Right cardiac atrium (tissue), 5 donors: ENCODE measurements at regions not wholly inside any gene's neighbourhood (a gene's known extent, or its start where the extent isn't known, plus 50 kb on each side); places are given as distances from the start of the nearest gene placed in this dataset.

Experiments used
- ATAC-seq, 2 donors: fragments of 200-7000 bp; cut with Tn5 transposase; one replicate each; pipeline versions ENCODE4 v1.8.0 to v1.9.1; 2020; ENCODE audit warnings: moderate library complexity in 2 of 2, mild to moderate bottlenecking in 1 of 2
- DNase-seq, 3 donors: peaks; one replicate each; pipeline ENCODE4 v3.0.0-alpha.2; 2020
- H3K27ac ChIP-seq: one replicate; pipeline ENCODE4 v1.5.1; 2013; ENCODE audit warnings: mild to moderate bottlenecking, low read length, control low read depth, moderate library complexity
- H3K27me3 ChIP-seq: one replicate; pipeline ENCODE4 v1.6.1; 2013; ENCODE audit not compliant: control insufficient read depth, insufficient read depth
- H3K4me1 ChIP-seq: one replicate; pipeline ENCODE4 v1.6.1; 2013; ENCODE audit warnings: low read length; ENCODE audit not compliant: control insufficient read depth, insufficient read depth
- H3K4me3 ChIP-seq: one replicate; pipeline ENCODE4 v1.5.1; 2013; ENCODE audit warnings: low read length, control low read depth
- H3K9me3 ChIP-seq: one replicate; pipeline ENCODE4 v1.6.1; 2013; ENCODE audit warnings: low read length; ENCODE audit not compliant: control insufficient read depth
- WGBS: extraction: QIAGEN DNeasy Blood & Tissue Kit; methylation state at CpG from one replicate; pipeline ENCODE4 v1.1.7; 2013; 5-methylcytosine and 5-hydroxymethylcytosine counted together
- intact Hi-C, 4 donors: fragments of 100-400 bp; cut with DNase I; formaldehyde crosslinking; loops; one replicate each; pipeline versions ENCODE4 v1.11.0 to v1.14.0; 2022 to 2023
- donor health status: healthy with polysubstance abuse.
- donor health status: DM: no; HTN: yes; CAD: no.
- donor health status: DM: no; HTN: no; CAD: no.
- donor health status: DM: no; HTN: yes; CAD: no; lungs with severe emphysema.
- donor health status: DM: yes; HTN: yes; CAD: no.

GRCh38 chr20:20877079-20877478, 164.6 kb upstream of the RALGAPA2 start:
- no peak for DNase-seq
- Histone ChIP-seq H3K9me3 (no peaks in the 10 kb centered on the region), H3K4me1 (no peaks in the 10 kb centered on the region), H3K4me3 (no peak overlapping the region), H3K27ac (no peak overlapping the region), H3K27me3 (no peaks in the 10 kb centered on the region)
- intact Hi-C loops, result no loop called here
- no peak for ATAC-seq
- 56% methylated on average over 2 of the region's 2 CpGs for WGBS

GRCh38 chr20:20875716-20876115, 163.3 kb upstream of the RALGAPA2 start:
- ATAC-seq, result no peak
- 84% methylated on average over 7 of the region's 7 CpGs for WGBS
- intact Hi-C loops, result no loop called here
- Histone ChIP-seq H3K27me3 (no peaks in the 10 kb centered on the region), H3K27ac (no peak overlapping the region), H3K9me3 (no peaks in the 10 kb centered on the region), H3K4me1 (no peaks in the 10 kb centered on the region), H3K4me3 (no peak overlapping the region)
- DNase-seq, result no peak

- no peak for ATAC-seq
- H3K4me3 ChIP-seq, result no peak overlapping the region
- WGBS, result 37% methylated on average over 9 of the region's 9 CpGs
- no peaks in the 10 kb centered on the region for H3K27me3 ChIP-seq
- no peaks in the 10 kb centered on the region for H3K9me3 ChIP-seq
- H3K4me1 ChIP-seq, result no peaks in the 10 kb centered on the region
- H3K27ac ChIP-seq, result no peak overlapping the region
- DNase-seq, result no peak
- intact Hi-C loops, result no loop called here
Measured at GRCh38 chr20:20872428-20872827, 160.0 kb upstream of the RALGAPA2 start.

- ATAC-seq (no peak), DNase-seq (no peak)
- Histone ChIP-seq H3K4me3 (no peak overlapping the region), H3K27ac (no peak overlapping the region), H3K9me3 (no peaks in the 10 kb centered on the region), H3K27me3 (no peaks in the 10 kb centered on the region), H3K4me1 (no peaks in the 10 kb centered on the region)
- 82% methylated on average over 5 of the region's 5 CpGs for WGBS
- intact Hi-C loops, result loop anchor here in 2 of 4 donors (10.0 kb wide), 3 partner anchors 366 to 706 kb away; no protein-coding TSS in a partner anchor
Measured at GRCh38 chr20:20869161-20869775, 156.8 kb upstream of the RALGAPA2 start.

- H3K27me3 ChIP-seq, result no peaks in the 10 kb centered on the region
- DNase-seq (no peak), ATAC-seq (peak; percentile 26 to 44)
- H3K9me3 ChIP-seq, result no peaks in the 10 kb centered on the region
- no peak overlapping the region for H3K27ac ChIP-seq
- no peak overlapping the region for H3K4me3 ChIP-seq
- no peaks in the 10 kb centered on the region for H3K4me1 ChIP-seq
- 70% methylated on average over 3 of the region's 3 CpGs for WGBS
- intact Hi-C loops, result loop anchor here (5.0 to 10.0 kb wide), 5 partner anchors 370 to 710 kb away; no protein-coding TSS in a partner anchor
Measured at GRCh38 chr20:20864351-20865096, 152.1 kb upstream of the RALGAPA2 start.

- peak; percentile 87 to 95 (median 91) for DNase-seq
- H3K4me3 ChIP-seq, result no peak overlapping the region
- no peaks in the 10 kb centered on the region for H3K4me1 ChIP-seq
- H3K27me3 ChIP-seq, result no peaks in the 10 kb centered on the region
- intact Hi-C loops, result loop anchor here (5.0 to 10.0 kb wide), 5 partner anchors 375 to 715 kb away; no protein-coding TSS in a partner anchor
- no peak overlapping the region for H3K27ac ChIP-seq
- ATAC-seq, result peak; percentile 71 to 86
- no peaks in the 10 kb centered on the region for H3K9me3 ChIP-seq
- 15% methylated on average over 8 of the region's 8 CpGs for WGBS
Measured at GRCh38 chr20:20860078-20860806, 147.8 kb upstream of the RALGAPA2 start.

- H3K27me3 ChIP-seq, result no peaks in the 10 kb centered on the region
- no peaks in the 10 kb centered on the region for H3K4me1 ChIP-seq
- no peak overlapping the region for H3K27ac ChIP-seq
- intact Hi-C loops, result no loop called here
- DNase-seq (no peak), ATAC-seq (no peak)
- no peaks in the 10 kb centered on the region for H3K9me3 ChIP-seq
- WGBS, result 68% methylated on average over 7 of the region's 7 CpGs
- no peak overlapping the region for H3K4me3 ChIP-seq
Measured at GRCh38 chr20:20859510-20859909, 147.1 kb upstream of the RALGAPA2 start.

GRCh38 chr20:20856956-20857355, 144.5 kb upstream of the RALGAPA2 start:
- H3K27me3 ChIP-seq, result no peaks in the 10 kb centered on the region
- no peak overlapping the region for H3K27ac ChIP-seq
- DNase-seq (no peak), ATAC-seq (no peak)
- 57% methylated on average over 2 of the region's 2 CpGs for WGBS
- intact Hi-C loops, result no loop called here
- H3K4me1 ChIP-seq, result no peaks in the 10 kb centered on the region
- H3K9me3 ChIP-seq, result no peaks in the 10 kb centered on the region
- no peak overlapping the region for H3K4me3 ChIP-seq

GRCh38 chr20:20856306-20856705, 143.9 kb upstream of the RALGAPA2 start:
- H3K9me3 ChIP-seq, result no peaks in the 10 kb centered on the region
- no peak overlapping the region for H3K27ac ChIP-seq
- intact Hi-C loops, result no loop called here

GRCh38 chr20:20851385-20851784, 138.9 kb upstream of the RALGAPA2 start:
- no peak overlapping the region for H3K27ac ChIP-seq
- ATAC-seq, result no peak
- WGBS, result 76% methylated on average over 1 of the region's 1 CpG

More at GRCh38 chr20:20856306-20856705, 143.9 kb upstream of the RALGAPA2 start:
- H3K4me3 ChIP-seq, result no peak overlapping the region
- ATAC-seq (no peak), DNase-seq (no peak)
- H3K27me3 ChIP-seq, result no peaks in the 10 kb centered on the region
- H3K4me1 ChIP-seq, result no peaks in the 10 kb centered on the region
- 43% methylated on average over 7 of the region's 7 CpGs for WGBS

GRCh38 chr20:20850407-20850806, 138.0 kb upstream of the RALGAPA2 start:
- intact Hi-C loops, result no loop called here
- DNase-seq (no peak), ATAC-seq (no peak)
- Histone ChIP-seq H3K4me3 (no peak overlapping the region), H3K9me3 (no peaks in the 10 kb centered on the region), H3K27me3 (no peaks in the 10 kb centered on the region), H3K27ac (no peak overlapping the region), H3K4me1 (no peaks in the 10 kb centered on the region)
- WGBS, result 97% methylated on average over 2 of the region's 2 CpGs

More at GRCh38 chr20:20851385-20851784, 138.9 kb upstream of the RALGAPA2 start:
- intact Hi-C loops, result no loop called here
- Histone ChIP-seq H3K4me3 (no peak overlapping the region), H3K9me3 (no peaks in the 10 kb centered on the region), H3K27me3 (no peaks in the 10 kb centered on the region), H3K4me1 (no peaks in the 10 kb centered on the region)
- DNase-seq, result no peak
